ENCODE measurements at regions not wholly inside any gene's neighbourhood (a gene's known extent, or its start where the extent isn't known, plus 50 kb on each side); places are given as distances from the start of the nearest gene placed in this dataset.

- H3K4me3 ChIP-seq (ENCODE audit: low read depth, low read length, poor library complexity, severe bottlenecking), result no peak overlapping the region
- H3K4me2 ChIP-seq (ENCODE audit: low read length), result no peak overlapping the region
- H3K4me1 ChIP-seq (ENCODE audit: insufficient read depth, low read length, severe bottlenecking), result peaks cover 8% of the 10 kb centered on the region
- no peak overlapping the region for H3K9ac ChIP-seq (ENCODE audit: low read length)
- H3K27ac ChIP-seq (ENCODE audit: low read depth, low read length, poor library complexity, severe bottlenecking), result no peak overlapping the region
- no peaks in the 10 kb centered on the region for H3K79me2 ChIP-seq (ENCODE audit: insufficient read depth, low read length)
- H3K9me2 ChIP-seq (ENCODE audit: low read depth, low read length), result no peaks in the 10 kb centered on the region
- no peaks in the 10 kb centered on the region for H3F3A ChIP-seq (ENCODE audit: insufficient read depth, low read length)
- no peaks in the 10 kb centered on the region; the same call in 1 of the 2 replicates for H3K36me3 ChIP-seq (ENCODE audit: insufficient read depth, low read length)
- no peaks in the 10 kb centered on the region for H4K20me1 ChIP-seq (ENCODE audit: insufficient read depth, low read length)
- no peaks in the 10 kb centered on the region for H3K27me3 ChIP-seq (ENCODE audit: insufficient read depth, low read length)
- TF ChIP-seq, protein P1, sequence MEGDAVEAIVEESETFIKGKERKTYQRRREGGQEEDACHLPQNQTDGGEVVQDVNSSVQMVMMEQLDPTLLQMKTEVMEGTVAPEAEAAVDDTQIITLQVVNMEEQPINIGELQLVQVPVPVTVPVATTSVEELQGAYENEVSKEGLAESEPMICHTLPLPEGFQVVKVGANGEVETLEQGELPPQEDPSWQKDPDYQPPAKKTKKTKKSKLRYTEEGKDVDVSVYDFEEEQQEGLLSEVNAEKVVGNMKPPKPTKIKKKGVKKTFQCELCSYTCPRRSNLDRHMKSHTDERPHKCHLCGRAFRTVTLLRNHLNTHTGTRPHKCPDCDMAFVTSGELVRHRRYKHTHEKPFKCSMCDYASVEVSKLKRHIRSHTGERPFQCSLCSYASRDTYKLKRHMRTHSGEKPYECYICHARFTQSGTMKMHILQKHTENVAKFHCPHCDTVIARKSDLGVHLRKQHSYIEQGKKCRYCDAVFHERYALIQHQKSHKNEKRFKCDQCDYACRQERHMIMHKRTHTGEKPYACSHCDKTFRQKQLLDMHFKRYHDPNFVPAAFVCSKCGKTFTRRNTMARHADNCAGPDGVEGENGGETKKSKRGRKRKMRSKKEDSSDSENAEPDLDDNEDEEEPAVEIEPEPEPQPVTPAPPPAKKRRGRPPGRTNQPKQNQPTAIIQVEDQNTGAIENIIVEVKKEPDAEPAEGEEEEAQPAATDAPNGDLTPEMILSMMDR (IDR thresholded peaks at IDR 0.05; ENCODE audit: low read length), result no peak
- TF ChIP-seq EZH2 (IDR thresholded peaks at IDR 0.05; ENCODE audit: borderline replicate concordance, low read length), result no peak
- H3K9me3 ChIP-seq (ENCODE audit: low read length), result no peaks in the 10 kb centered on the region
- no peak overlapping the region for H2AFZ ChIP-seq (ENCODE audit: low read length)
These were observed 435.7 kb downstream of the ZFHX3 start for GRCh38 chr16:72612256-72612655.

DNA sequence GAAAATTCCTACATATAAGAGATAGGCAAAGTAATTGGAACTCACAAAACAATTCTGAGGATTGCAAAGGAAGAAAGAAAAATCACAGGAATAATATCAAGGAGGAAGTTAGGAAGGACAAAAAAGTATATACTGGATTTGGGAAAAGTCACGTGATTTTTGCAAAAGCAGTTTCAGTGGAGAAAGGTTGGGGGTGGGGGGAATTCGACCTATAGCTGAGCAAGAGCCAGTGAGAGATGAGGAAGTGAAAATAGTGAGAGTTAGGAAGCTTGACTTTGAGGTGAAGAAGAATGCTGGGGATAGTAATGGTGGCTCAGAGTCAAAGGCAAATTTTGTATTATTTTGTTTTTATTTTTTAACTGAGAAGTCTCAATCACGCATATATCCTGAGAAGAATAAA, 438.0 kb upstream of the PMFBP1 start:
- no peak overlapping the region for H3K4me3 ChIP-seq (ENCODE audit: low read depth, low read length, poor library complexity, severe bottlenecking)
- H3K27ac ChIP-seq (ENCODE audit: low read depth, low read length, poor library complexity, severe bottlenecking), result no peak overlapping the region
- no peaks in the 10 kb centered on the region for H3K36me3 ChIP-seq (ENCODE audit: insufficient read depth, low read length)
- H3K79me2 ChIP-seq (ENCODE audit: insufficient read depth, low read length), result no peaks in the 10 kb centered on the region
- TF ChIP-seq, protein P1 (IDR thresholded peaks at IDR 0.05; ENCODE audit: low read length), result no peak
- TF ChIP-seq EZH2 (IDR thresholded peaks at IDR 0.05; ENCODE audit: borderline replicate concordance, low read length), result no peak
- H3K9me3 ChIP-seq (ENCODE audit: low read length), result no peaks in the 10 kb centered on the region
- no peaks in the 10 kb centered on the region for H3F3A ChIP-seq (ENCODE audit: insufficient read depth, low read length)
- H2AFZ ChIP-seq (ENCODE audit: low read length), result no peak overlapping the region
- no peak overlapping the region for H3K9ac ChIP-seq (ENCODE audit: low read length)
- H3K9me2 ChIP-seq (ENCODE audit: low read depth, low read length), result no peaks in the 10 kb centered on the region
- peaks cover 8% of the 10 kb centered on the region for H3K4me1 ChIP-seq (ENCODE audit: insufficient read depth, low read length, severe bottlenecking)
- no peaks in the 10 kb centered on the region for H3K27me3 ChIP-seq (ENCODE audit: insufficient read depth, low read length)
- no peak overlapping the region for H3K4me2 ChIP-seq (ENCODE audit: low read length)
- no peaks in the 10 kb centered on the region for H4K20me1 ChIP-seq (ENCODE audit: insufficient read depth, low read length)

DNA sequence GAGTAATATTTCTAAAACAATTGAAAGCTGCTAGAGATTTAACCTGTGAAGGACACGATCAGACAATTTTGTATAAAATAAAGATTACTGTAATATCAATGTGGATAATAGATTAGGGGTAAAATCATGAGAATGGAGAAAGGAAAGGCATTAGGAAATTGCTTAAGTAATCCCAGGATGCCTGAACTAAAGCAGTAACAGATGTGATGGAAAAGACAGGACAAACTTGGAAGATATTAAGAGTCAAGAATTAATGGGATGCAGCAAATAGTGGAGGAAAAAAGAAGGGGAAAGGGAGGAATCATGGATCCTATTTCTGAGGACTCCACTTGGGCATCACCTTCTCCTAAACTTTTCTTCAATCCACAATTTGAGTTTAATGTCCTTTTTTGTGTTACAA, 437.1 kb upstream of the PMFBP1 start:
- no peaks in the 10 kb centered on the region for H3K79me2 ChIP-seq (ENCODE audit: insufficient read depth, low read length)
- no peak overlapping the region for H3K4me2 ChIP-seq (ENCODE audit: low read length)
- no peaks in the 10 kb centered on the region for H3K9me3 ChIP-seq (ENCODE audit: low read length)

More for the DNA sequence above, 437.1 kb upstream of the PMFBP1 start:
- H3K4me3 ChIP-seq (ENCODE audit: low read depth, low read length, poor library complexity, severe bottlenecking), result no peak overlapping the region
- TF ChIP-seq, protein P1 (IDR thresholded peaks at IDR 0.05; ENCODE audit: low read length), result no peak
- no peak for TF ChIP-seq EZH2 (IDR thresholded peaks at IDR 0.05; ENCODE audit: borderline replicate concordance, low read length)
- no peak overlapping the region for H3K27ac ChIP-seq (ENCODE audit: low read depth, low read length, poor library complexity, severe bottlenecking)
- no peaks in the 10 kb centered on the region for H4K20me1 ChIP-seq (ENCODE audit: insufficient read depth, low read length)
- peaks cover 8% of the 10 kb centered on the region for H3K4me1 ChIP-seq (ENCODE audit: insufficient read depth, low read length, severe bottlenecking)
- no peak overlapping the region for H2AFZ ChIP-seq (ENCODE audit: low read length)
- H3K36me3 ChIP-seq (ENCODE audit: insufficient read depth, low read length), result no peaks in the 10 kb centered on the region
- H3K9me2 ChIP-seq (ENCODE audit: low read depth, low read length), result no peaks in the 10 kb centered on the region
- no peaks in the 10 kb centered on the region for H3F3A ChIP-seq (ENCODE audit: insufficient read depth, low read length)
- H3K27me3 ChIP-seq (ENCODE audit: insufficient read depth, low read length), result no peaks in the 10 kb centered on the region
- H3K9ac ChIP-seq (ENCODE audit: low read length), result no peak overlapping the region

Data from OCI-LY1 (cell line).